ENCODE measurements at regions not wholly inside any gene's neighbourhood (a gene's known extent, or its start where the extent isn't known, plus 50 kb on each side); places are given as distances from the start of the nearest gene placed in this dataset.
"Not testable (repeated sequence)": the region's sequence is repeated elsewhere in the genome, so short reads cannot be mapped to it uniquely, and the experiment has no call there.

DNA sequence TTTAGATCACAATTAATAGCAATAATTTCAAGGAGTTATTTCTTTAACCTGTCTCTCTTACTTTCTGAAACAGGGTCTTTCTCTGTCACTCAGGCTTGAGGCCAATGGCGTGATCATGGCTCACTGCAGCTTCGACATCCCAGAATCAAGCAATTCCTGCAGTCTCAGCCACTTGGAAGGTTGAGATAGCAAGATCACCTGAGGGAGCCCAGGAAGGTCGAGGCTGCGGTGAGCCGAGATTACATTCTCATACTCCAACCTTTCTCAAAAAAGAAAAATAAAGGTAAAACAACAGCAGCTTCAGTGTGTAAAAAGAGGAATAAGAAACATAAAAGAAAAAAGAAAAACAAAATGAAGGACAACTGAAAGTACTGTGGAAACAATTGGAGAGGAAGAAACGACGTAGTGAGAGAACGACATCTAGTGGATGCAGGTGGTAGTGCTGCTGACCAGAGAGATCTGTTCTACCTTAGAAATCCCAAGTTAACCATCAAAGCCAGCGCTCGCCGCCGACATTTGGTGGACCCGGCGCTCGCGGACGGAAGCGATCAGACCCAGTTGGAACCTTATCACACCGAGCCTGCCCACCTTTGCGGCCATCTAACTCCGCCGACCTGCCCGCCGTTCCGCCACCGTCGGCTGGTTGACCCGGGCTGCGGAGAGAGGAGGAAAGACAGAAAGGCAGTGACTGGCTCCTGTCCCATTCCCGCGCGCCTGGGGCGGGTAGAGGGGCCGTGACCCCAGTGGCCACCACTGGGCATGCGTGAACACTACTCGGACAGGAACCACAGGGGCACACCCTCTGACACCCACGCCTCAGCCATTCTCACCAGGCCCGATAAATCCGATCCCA, 196.1 kb downstream of the ALG10 start:
- peak; percentile 77 for ATAC-seq (ENCODE audit: low read depth)
- Histone ChIP-seq H3K9me3 (ENCODE audit: severe bottlenecking) (no peaks in the 10 kb centered on the region), H3K36me3 (ENCODE audit: low read depth) (no peaks in the 10 kb centered on the region), H3K27me3 (ENCODE audit: insufficient read depth, poor library complexity, severe bottlenecking) (no peaks in the 10 kb centered on the region), H3K27ac (ENCODE audit: poor library complexity, severe bottlenecking) (no peak overlapping the region), H3K4me3 (ENCODE audit: severe bottlenecking) (peak overlapping the region; percentile 35), H3K4me1 (ENCODE audit: insufficient read depth, poor library complexity, severe bottlenecking) (no peaks in the 10 kb centered on the region)
- TF ChIP-seq, protein P1, sequence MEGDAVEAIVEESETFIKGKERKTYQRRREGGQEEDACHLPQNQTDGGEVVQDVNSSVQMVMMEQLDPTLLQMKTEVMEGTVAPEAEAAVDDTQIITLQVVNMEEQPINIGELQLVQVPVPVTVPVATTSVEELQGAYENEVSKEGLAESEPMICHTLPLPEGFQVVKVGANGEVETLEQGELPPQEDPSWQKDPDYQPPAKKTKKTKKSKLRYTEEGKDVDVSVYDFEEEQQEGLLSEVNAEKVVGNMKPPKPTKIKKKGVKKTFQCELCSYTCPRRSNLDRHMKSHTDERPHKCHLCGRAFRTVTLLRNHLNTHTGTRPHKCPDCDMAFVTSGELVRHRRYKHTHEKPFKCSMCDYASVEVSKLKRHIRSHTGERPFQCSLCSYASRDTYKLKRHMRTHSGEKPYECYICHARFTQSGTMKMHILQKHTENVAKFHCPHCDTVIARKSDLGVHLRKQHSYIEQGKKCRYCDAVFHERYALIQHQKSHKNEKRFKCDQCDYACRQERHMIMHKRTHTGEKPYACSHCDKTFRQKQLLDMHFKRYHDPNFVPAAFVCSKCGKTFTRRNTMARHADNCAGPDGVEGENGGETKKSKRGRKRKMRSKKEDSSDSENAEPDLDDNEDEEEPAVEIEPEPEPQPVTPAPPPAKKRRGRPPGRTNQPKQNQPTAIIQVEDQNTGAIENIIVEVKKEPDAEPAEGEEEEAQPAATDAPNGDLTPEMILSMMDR (IDR thresholded peaks at IDR 0.05; ENCODE audit: poor library complexity, severe bottlenecking), result peak; percentile 84
- DNase-seq (ENCODE audit: low spot score), result no peak

DNA sequence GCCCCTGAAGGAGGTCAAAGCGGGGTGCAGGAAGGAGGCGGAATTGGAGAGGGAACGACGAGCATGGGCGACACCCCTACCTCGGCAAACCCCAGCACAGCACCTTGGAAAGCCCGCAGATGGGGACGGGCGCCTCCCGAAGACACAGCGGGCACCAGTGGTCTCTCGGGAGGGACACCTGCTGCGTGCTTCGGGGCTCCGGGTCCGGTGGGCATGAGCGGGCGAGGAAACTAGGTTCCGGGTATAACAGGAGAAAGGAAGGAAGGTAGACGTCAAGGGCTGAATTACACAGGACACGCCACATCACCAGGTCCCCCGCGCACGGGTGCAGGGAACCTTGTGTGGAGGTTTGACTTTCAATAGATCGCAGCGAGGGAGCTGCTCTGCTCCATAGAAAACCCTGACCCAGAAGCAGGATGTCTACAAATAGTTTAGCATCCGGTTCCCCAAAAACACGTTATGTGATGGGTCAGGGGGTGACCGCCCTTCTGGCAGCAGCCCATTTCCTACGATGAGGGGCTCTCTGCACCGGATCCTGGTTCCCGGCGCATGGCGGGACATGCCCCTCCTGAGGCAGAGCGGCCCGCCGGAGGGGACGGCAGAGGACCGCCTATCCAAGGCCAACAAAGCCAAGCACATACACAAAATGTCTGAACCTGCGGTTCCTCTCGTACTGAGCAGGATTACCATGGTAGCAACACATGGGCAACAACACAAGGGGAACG, 196.9 kb downstream of the ALG10 start:
- H3K27me3 ChIP-seq (ENCODE audit: insufficient read depth, poor library complexity, severe bottlenecking), result no peaks in the 10 kb centered on the region
- no peaks in the 10 kb centered on the region for H3K36me3 ChIP-seq (ENCODE audit: low read depth)
- H3K9me3 ChIP-seq (ENCODE audit: severe bottlenecking), result no peaks in the 10 kb centered on the region
- H3K4me3 ChIP-seq (ENCODE audit: severe bottlenecking), result peak overlapping the region; percentile 35
- no peaks in the 10 kb centered on the region for H3K4me1 ChIP-seq (ENCODE audit: insufficient read depth, poor library complexity, severe bottlenecking)
- DNase-seq (ENCODE audit: low spot score) (no peak), ATAC-seq (ENCODE audit: low read depth) (no peak)
- no peak overlapping the region for H3K27ac ChIP-seq (ENCODE audit: poor library complexity, severe bottlenecking)
- TF ChIP-seq, protein P1 (IDR thresholded peaks at IDR 0.05; ENCODE audit: poor library complexity, severe bottlenecking), result no peak

DNA sequence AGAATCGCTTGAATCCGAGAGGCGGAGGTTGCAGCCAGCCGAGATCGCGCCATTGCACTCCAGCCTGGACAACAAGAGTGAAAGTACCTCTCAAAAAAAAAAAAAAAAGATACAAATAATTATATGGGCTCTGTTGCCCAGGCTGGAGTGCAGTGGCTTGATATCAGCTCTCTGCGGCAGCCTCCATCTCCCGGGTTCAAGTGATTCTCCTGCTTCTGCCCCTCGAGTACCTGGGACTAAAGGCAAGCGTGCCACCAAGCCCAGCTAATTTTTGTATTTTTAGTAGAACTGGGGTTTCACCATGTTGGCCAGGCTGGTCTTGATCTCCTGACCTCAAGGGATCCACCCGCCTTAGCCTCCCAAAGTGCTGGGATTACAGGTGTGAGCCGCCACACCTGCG, 197.8 kb downstream of the ALG10 start:
- not testable (repeated sequence) for H3K4me1 ChIP-seq (ENCODE audit: insufficient read depth, poor library complexity, severe bottlenecking); H3K9me3 ChIP-seq (ENCODE audit: severe bottlenecking); H3K27ac ChIP-seq (ENCODE audit: poor library complexity, severe bottlenecking); H3K27me3 ChIP-seq (ENCODE audit: insufficient read depth, poor library complexity, severe bottlenecking); DNase-seq (ENCODE audit: low spot score); H3K4me3 ChIP-seq (ENCODE audit: severe bottlenecking); H3K36me3 ChIP-seq (ENCODE audit: low read depth); ATAC-seq (ENCODE audit: low read depth)

DNA sequence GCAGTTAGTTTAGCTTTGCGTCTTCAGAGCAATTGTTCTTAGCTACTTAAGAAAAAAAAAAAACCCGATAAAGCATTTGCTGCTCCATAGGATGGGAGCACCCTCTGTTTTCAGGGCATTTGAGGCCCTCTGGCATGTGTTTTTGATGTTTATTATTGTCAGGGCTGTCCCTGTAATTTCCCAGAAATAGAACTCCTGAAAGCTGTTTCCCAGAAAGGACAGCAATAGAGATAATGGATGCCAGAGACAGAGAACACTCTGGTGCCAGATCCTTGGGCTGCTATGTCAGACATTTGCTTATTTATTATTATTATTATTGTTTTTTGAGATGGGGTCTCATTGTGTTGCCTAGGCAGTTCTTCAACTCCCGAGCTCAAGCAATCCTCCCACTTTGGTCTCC, 201.3 kb downstream of the ALG10 start:
- no peaks in the 10 kb centered on the region for H3K4me1 ChIP-seq (ENCODE audit: insufficient read depth, poor library complexity, severe bottlenecking)
- no peak overlapping the region for H3K27ac ChIP-seq (ENCODE audit: poor library complexity, severe bottlenecking)
- DNase-seq (ENCODE audit: low spot score) (no peak), ATAC-seq (ENCODE audit: low read depth) (no peak)
- TF ChIP-seq, protein P1 (IDR thresholded peaks at IDR 0.05; ENCODE audit: poor library complexity, severe bottlenecking), result no peak
- H3K9me3 ChIP-seq (ENCODE audit: severe bottlenecking), result no peaks in the 10 kb centered on the region
- no peak overlapping the region for H3K4me3 ChIP-seq (ENCODE audit: severe bottlenecking)
- H3K36me3 ChIP-seq (ENCODE audit: low read depth), result no peaks in the 10 kb centered on the region
- H3K27me3 ChIP-seq (ENCODE audit: insufficient read depth, poor library complexity, severe bottlenecking), result no peaks in the 10 kb centered on the region

DNA sequence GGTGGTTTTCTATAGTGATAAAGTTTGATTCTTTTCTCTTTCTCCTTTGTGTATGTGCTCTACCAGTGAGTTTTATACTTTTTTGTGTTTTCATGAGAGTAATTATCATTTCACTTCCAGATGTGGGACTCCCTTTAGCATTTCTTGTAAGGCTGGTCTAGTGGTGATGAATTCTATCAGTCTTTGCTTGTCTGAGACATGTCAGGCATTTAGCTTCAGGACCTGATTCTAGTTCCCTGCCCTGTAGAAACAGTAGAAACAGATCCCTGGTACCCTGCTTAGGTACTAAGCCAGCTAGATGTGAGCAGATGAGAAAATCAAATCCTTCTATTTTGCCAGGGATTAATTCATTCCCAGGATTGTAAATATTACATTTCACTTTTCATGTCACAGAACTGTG, 203.7 kb downstream of the ALG10 start:
- H3K9me3 ChIP-seq (ENCODE audit: severe bottlenecking), result not testable (repeated sequence)

DNA sequence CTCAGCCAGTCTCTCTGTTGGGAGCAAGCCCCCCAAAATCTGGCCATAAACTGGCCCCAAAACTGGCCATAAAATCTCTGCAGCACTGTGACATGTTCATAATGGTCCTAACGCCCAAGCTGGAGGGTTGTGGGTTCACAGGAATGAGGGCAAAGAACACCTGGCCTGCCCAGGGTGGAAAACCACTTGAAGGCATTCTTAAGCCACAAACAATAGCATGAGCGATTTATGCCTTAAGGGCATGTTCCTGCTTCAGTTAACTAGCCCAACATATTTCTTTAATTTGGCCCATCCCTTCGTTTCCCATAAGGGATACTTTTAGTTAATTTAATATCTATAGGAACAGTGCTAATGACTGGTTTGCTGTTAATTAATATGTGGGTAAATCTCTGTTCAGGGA, 205.8 kb downstream of the ALG10 start:
- not testable (repeated sequence) for H3K4me1 ChIP-seq (ENCODE audit: insufficient read depth, poor library complexity, severe bottlenecking); H3K36me3 ChIP-seq (ENCODE audit: low read depth); H3K27ac ChIP-seq (ENCODE audit: poor library complexity, severe bottlenecking); H3K27me3 ChIP-seq (ENCODE audit: insufficient read depth, poor library complexity, severe bottlenecking); H3K4me3 ChIP-seq (ENCODE audit: severe bottlenecking); DNase-seq (ENCODE audit: low spot score); ATAC-seq (ENCODE audit: low read depth); H3K9me3 ChIP-seq (ENCODE audit: severe bottlenecking)

More for the DNA sequence above, 203.7 kb downstream of the ALG10 start:
- H3K36me3 ChIP-seq (ENCODE audit: low read depth); ATAC-seq (ENCODE audit: low read depth); H3K27ac ChIP-seq (ENCODE audit: poor library complexity, severe bottlenecking); H3K4me1 ChIP-seq (ENCODE audit: insufficient read depth, poor library complexity, severe bottlenecking); H3K27me3 ChIP-seq (ENCODE audit: insufficient read depth, poor library complexity, severe bottlenecking); H3K4me3 ChIP-seq (ENCODE audit: severe bottlenecking); DNase-seq (ENCODE audit: low spot score): not testable (repeated sequence)

DNA sequence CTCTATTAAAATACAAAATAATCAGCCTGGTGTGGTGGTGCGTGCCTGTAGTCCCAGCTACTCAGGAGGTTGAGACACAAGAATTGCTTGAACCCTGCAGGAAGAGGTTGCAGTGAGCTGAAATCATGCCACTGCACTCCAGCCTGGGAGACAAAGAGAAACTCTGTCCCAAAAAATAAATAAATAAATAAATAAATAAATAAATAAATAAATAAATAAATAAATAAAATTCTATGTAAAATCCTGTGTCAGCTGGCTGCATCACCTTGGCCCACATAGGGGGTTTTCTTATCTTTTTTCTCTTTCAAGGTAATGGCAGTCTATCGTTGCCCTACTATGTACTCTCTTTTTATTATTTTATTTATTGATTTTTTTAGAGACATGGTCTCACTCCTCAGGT, 206.7 kb downstream of the ALG10 start:
- H3K36me3 ChIP-seq (ENCODE audit: low read depth); H3K9me3 ChIP-seq (ENCODE audit: severe bottlenecking); H3K4me3 ChIP-seq (ENCODE audit: severe bottlenecking); DNase-seq (ENCODE audit: low spot score); H3K4me1 ChIP-seq (ENCODE audit: insufficient read depth, poor library complexity, severe bottlenecking); H3K27me3 ChIP-seq (ENCODE audit: insufficient read depth, poor library complexity, severe bottlenecking); ATAC-seq (ENCODE audit: low read depth); H3K27ac ChIP-seq (ENCODE audit: poor library complexity, severe bottlenecking): not testable (repeated sequence)

Data from RWPE2 (cell line).